Retinal pigment epithelial cell (primary cell): ENCODE measurements at regions not wholly inside any gene's neighbourhood (a gene's known extent, or its start where the extent isn't known, plus 50 kb on each side); places are given as distances from the start of the nearest gene placed in this dataset.

ENCODE experiments used
- DNase-seq: peaks from one replicate; pipeline ENCODE4 v3.0.0-alpha.2; 2010; ENCODE audit warnings: low read depth
- H3K4me3 ChIP-seq: 2 replicates; pipeline ENCODE4 v1.5.1; 2011; ENCODE audit warnings: mild to moderate bottlenecking, low read length, control low read depth, moderate library complexity
- CTCF ChIP-seq: conservative IDR thresholded peaks from 2 replicates; pipeline ENCODE4 v1.5.1; 2011; ENCODE audit warnings: low read depth, low read length, control low read depth, inconsistent platforms

GRCh38 chr7:36003343-36003742 lies 149.7 kb upstream of the EEPD1 start:
- no peak for DNase-seq
- TF ChIP-seq CTCF, result no peak
- no peak overlapping the region for H3K4me3 ChIP-seq

GRCh38 chr7:36005293-36005692 lies 147.8 kb upstream of the EEPD1 start:
- TF ChIP-seq CTCF, result no peak
- no peak overlapping the region for H3K4me3 ChIP-seq
- no peak for DNase-seq

- no peak for TF ChIP-seq CTCF
- no peak overlapping the region for H3K4me3 ChIP-seq
- DNase-seq, result no peak
Measured at GRCh38 chr7:36005876-36006275, 147.2 kb upstream of the EEPD1 start.

- no peak overlapping the region for H3K4me3 ChIP-seq
- no peak for TF ChIP-seq CTCF
- DNase-seq, result no peak
Measured at GRCh38 chr7:36006636-36007229, 146.3 kb upstream of the EEPD1 start.

- no peak for TF ChIP-seq CTCF
- no peak for DNase-seq
- H3K4me3 ChIP-seq, result no peak overlapping the region
Measured at GRCh38 chr7:36010656-36011587, 142.1 kb upstream of the EEPD1 start.

- no peak overlapping the region for H3K4me3 ChIP-seq
- TF ChIP-seq CTCF, result no peak
- DNase-seq, result no peak
Measured at GRCh38 chr7:36011588-36011965, 141.5 kb upstream of the EEPD1 start.
